HG03460 (cell line): ENCODE measurements at regions not wholly inside any gene's neighbourhood (a gene's known extent, or its start where the extent isn't known, plus 50 kb on each side); places are given as distances from the start of the nearest gene placed in this dataset.
A peak's percentile ranks its signal among the peaks of the same experiment; 100 is the strongest.

Source experiments
- ATAC-seq: cut with Tn5 transposase; IDR thresholded peaks from one replicate; pipeline ENCODE4 v1.9.1; 2021; ENCODE audit not compliant: unreplicated experiment

DNA sequence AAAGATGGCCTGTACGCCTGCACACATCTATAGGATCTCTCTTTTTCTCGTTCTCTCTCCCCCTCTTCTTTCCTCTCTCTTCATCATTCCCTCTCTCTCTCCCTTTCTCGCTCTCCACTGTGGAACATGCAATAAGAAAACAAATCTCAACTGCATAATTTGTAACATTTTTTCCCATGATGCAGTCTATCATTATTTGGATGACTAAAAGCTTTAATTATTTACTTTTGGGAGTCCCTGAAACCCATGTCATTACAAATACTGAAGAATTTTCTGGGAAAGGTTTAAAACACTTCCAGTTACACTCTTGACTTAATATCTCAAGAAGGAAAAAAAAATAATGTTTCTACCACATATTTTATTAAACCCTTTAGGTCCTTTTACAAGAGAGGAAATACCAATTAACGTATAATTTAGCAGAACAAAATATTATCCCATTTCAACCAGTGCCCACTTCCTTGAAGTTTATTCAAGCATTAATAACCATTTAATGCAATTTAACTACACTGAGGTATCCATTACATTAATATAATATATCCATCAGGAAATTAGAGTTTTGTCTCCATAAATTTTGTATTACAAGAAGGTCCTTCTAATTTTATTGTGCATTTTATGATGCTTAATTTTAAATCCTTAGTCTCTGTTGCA, 1615.2 kb upstream of the ACVR2A start:
- no peak for ATAC-seq

DNA sequence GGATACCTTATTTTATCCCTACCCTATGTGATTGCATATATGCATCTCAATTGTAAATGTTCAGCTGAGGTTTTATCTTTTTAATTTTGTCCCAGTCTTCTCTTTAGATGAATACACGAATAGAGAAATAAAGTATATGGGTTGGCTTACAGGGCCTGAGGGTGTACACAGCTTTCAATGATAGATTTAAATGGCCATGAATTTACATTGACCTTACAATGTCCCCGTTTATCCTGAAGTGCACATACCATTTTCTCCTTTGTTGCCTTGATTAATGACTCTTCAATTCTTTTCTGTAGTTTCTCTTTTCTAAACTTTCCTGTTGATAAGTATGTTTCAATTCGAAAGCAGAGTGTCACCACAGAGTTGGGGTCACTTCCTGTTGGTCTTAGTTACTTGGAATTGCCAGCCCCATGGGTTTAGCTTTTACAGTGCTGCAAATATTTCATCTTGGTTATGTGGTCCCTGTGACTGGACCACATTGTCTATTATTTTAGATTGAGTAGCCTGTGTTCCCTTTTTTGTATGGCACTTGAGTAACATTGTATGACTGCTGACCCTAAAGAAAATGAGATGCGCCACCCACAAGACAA, 1616.3 kb upstream of the ACVR2A start:
- ATAC-seq = peak; percentile 56

GRCh38 chr2:146228020-146228393, 1616.8 kb upstream of the ACVR2A start:
- ATAC-seq = no peak

- no peak for ATAC-seq
Measured at GRCh38 chr2:146227152-146228019, 1617.4 kb upstream of the ACVR2A start.

DNA sequence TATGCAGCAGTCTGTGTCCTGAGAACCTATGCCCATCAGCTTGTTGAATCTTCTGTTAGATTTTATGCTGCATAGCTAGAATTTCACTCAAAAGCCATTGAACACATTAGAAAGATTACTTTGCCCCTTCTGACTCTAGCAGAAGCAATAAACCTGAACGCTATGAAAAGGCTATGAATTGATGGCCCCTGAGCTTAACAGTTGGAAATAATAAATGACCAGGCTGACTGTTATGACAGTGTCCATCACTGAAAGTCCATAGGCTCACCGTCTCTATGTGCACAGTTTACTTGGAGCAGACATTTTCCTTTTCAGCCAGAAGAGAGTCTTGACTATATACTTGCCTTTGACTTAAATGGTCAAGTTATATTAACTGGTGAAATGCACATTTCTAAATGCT, 1618.8 kb upstream of the ACVR2A start:
- no peak for ATAC-seq

- ATAC-seq = no peak
Measured at GRCh38 chr2:146221826-146222225, 1623.0 kb upstream of the ACVR2A start.

GRCh38 chr2:146220957-146221356, 1623.9 kb upstream of the ACVR2A start:
- ATAC-seq = no peak

- no peak for ATAC-seq
Measured at GRCh38 chr2:146214394-146214929, 1630.4 kb upstream of the ACVR2A start.

DNA sequence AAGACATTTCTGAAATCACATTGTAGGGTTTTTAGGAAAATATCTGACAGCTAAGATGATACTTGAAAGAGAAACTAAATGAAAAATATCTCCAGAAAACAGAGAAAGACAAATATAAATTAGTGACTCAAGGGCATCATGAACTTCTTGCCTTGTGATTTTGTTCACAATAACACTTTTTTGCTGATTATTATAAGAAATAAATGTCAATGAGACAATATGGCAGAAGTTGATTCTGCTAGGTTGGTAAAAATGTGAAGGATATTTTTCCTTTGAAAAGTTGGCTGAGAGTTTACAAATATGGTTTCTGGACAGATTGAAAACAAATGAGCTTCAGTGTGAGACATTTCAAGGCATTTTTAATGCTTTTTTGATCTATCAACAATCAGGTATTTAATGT, 1631.2 kb upstream of the ACVR2A start:
- no peak for ATAC-seq

DNA sequence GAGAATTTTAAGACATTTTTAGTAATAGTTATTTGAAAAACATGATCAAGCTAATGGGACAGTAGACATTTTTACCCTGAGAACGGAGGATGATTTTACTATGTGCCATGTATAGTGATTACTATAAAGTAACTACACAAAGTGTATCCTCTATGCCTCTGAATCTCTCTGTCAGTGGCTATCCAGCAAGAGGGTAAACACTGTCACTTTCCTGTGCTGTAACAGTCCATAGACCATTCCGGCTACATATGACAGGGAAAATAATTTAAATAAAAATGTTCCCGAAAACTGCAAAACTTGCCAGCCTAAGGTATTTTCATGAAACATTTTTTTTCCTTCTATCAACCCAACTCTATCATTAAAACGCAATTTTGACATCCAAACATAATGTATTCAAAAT, 1632.2 kb upstream of the ACVR2A start:
- no peak for ATAC-seq

- no peak for ATAC-seq
Measured at GRCh38 chr2:146209842-146210275, 1635.0 kb upstream of the ACVR2A start.

DNA sequence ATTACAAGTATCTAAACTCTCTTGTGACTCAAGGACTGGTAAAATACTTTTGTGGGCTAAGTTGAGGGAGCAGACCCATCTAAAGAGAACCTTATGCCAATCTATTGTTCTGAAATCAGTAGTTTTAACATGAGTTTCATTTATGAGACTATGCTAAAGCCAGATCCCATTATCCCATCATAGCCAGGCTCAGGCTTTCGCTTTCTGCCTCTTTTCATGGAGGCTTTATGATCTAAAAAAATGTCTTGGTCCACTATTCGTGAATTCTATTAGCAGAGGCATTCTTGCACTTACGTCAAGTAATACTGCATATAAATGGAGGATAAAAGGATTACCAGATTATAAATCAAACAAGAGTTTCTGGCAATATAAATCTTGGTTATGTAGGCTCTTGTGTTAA, 1636.9 kb upstream of the ACVR2A start:
- no peak for ATAC-seq

DNA sequence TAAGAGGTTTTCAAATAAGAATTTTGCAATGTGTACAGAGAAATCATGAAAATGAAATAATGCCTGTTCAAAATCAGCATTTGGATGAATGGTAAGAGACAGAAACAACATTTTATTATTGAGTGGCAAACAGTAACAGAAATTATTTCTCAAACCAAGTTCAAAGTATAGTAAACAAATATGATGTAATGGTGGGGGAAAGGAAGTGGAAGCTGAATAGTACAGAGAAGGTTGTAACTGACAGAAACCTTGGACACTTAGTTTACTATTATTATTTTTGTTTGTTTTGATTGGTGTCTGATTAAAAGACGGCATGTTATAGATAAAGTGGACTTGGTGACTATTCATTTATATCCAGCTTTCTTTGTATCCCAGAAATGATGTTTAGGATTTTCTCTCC, 1637.4 kb upstream of the ACVR2A start:
- ATAC-seq = no peak

DNA sequence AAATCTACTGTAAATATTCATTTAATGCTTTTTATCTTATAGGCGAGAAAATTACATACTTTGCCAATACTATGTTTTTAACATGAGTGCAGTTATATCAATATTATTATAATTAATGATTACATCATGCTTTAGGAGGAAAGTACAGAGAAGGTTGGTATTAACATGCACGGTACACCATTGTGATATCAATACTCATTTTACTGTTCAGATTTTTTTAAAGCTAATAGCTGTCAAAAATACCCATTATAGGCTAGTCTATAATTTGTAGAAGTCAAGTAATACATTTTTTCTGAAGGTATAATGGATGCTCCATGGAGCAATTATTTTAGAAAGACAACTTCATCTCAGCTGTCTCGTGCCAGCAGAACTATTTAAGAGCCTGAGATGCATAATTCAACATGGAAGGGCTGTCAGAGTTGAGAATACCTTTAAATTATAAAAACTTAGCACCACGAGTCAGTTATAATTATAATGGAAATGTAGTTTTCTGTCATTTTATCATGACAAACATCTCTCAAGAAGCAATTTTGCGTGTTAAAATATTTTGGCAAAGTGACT, 1641.7 kb upstream of the ACVR2A start:
- ATAC-seq = no peak

DNA sequence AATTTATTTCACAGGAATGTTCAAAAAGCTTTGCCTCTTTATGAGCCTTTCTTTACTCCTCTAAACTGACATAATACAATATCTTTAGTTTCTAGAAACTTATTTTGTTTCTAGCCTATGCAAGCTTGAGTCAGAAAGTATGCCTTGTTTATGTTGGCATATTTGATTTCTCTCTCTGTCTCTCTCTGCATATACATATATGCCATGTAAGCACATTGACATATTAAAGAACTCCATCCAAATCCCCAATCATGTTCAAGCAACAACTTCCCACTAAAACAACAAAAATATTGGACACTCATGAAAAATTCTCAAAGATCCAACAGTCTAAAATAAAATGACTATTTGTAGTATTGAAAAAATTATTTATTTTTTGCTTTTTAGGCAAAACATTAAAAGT, 1651.2 kb upstream of the ACVR2A start:
- no peak for ATAC-seq

DNA sequence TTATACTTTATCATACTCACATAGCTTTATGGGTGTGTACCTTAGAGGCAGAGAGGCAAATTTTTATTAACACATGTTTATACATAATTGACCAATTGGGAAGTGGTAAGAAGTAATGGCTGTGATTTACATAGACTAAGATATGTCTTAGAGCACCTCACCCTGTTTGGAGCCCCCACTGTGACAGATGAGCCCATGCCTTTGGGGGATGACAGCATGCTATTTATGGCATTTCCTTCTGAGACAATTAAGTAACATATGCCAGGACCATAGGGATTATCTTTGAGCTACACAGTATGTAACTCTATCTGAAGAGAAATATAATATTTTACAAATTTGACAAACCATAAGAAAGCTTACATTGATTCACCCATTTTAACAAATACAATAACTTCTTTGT, 1655.3 kb upstream of the ACVR2A start:
- ATAC-seq = no peak

- ATAC-seq = no peak
Measured at GRCh38 chr2:146173934-146174333, 1654.0 kb upstream of the ZEB2 start.

DNA sequence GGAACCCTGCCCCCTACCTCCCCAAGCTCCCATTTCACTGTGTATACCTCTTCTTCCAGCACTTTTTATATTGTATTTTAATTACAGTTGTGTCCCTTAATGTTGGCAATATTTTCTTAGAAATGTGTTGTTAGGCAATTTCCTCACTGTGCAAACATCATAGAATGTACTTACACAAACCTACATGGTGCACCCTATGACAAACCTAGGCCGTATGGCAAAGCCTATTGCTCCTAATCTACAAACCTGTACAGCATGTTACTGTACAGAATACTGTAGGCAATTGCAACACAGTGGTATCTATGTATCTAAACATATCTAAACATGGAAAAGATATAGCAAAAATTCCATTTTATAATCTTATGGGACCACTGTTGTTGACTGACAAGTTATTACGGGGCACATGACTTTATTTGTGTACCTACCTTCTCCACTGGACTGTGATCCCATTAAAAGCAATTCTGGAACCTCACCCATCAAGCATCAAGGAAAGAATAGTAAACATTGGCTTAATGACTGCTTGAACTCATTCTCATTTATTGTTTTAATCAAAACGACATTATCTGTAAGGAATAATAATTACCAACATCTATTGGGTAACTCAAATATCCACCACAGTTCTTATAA, 1641.5 kb upstream of the ZEB2 start:
- no peak for ATAC-seq

DNA sequence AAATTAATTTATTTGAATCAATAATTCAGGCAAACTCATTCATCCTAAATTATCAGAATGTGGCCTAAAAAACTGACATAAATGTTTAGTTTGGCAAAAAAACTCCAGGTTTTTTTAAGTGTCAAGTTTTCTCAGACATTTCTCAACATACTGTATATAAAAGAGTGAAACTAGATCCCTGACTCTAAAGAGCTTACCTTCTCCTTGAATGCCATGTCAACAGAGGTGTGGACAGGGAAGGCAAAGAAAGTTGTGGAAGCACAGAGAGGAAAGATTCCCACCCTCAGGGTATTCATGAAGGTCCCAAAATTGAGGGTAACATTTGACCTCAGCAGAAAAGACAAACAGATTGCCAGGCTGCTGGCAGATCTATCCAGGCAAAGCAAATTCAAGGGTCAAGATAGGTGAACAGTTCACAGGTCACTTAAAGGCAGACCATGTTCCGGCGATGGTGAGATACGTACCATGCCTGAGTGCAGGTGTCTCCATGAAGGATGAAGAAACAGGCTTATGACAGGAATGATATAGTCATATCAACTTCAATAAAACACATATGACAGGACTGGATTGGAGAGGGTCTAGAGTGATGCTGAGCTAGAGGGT, 1638.3 kb upstream of the ZEB2 start:
- no peak for ATAC-seq

DNA sequence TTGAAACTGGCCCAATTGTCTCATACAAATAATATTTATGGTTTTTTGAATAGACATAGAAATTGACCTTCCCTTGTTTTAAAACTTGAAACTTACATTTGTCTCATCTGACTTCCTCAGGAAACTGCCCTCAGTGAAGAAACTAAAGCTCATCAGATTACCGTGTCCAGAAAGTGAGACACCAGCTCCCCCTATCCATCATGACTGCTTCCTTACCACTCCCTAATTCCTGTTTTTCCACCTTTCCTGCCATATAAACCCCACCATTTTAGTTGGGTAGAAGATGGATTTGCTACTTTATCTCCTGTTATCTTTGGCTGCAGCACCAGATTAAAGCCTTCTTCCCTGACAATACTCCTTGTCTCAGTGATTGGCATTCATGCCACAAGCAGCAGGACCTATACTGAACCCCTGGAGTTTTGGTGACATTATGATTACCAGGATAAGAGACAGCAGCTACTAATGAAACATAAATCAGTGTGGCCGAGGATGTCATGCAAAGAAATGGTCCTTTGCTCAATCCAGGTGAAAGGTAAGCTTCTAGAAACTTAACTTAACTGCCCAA, 1627.6 kb upstream of the ZEB2 start:
- no peak for ATAC-seq
